Smooth muscle cell (in vitro differentiated cells): ENCODE measurements at regions not wholly inside any gene's neighbourhood (a gene's known extent, or its start where the extent isn't known, plus 50 kb on each side); places are given as distances from the start of the nearest gene placed in this dataset.
"Not testable (repeated sequence)": the region's sequence is repeated elsewhere in the genome, so short reads cannot be mapped to it uniquely, and the experiment has no call there.

Source experiments
- DNase-seq: peaks from one replicate; lab custom pipeline; 2025; ENCODE audit not compliant: unreplicated experiment; lab: John Stamatoyannopoulos, UW
- H2AFZ ChIP-seq: fragments of 200-600 bp; sonication (generic); 2 replicates; pipeline ENCODE4 v1.6.0; 2016; ENCODE audit warnings: antibody characterized with exemption, low read depth, mild to moderate bottlenecking
- H3F3A ChIP-seq: fragments of 200-600 bp; sonication (generic); 2 replicates; pipeline ENCODE4 v1.6.0; 2017; ENCODE audit warnings: antibody characterized with exemption, low read depth
- H3K27ac ChIP-seq: fragments of 200-600 bp; sonication (generic); 2 replicates; pipeline ENCODE4 v1.5.1; 2016; ENCODE audit warnings: low read depth, mild to moderate bottlenecking
- H3K27me3 ChIP-seq: fragments of 200-600 bp; sonication (generic); 2 replicates; pipeline ENCODE4 v1.6.1; 2016; ENCODE audit warnings: low read depth, mild to moderate bottlenecking
- H3K36me3 ChIP-seq: fragments of 200-600 bp; sonication (generic); 2 replicates; pipeline ENCODE4 v1.5.1; 2016; ENCODE audit warnings: low read depth
- H3K4me1 ChIP-seq: fragments of 200-600 bp; sonication (generic); 2 replicates; pipeline ENCODE4 v1.5.1; 2016; ENCODE audit warnings: low read depth
- H3K4me2 ChIP-seq: fragments of 200-600 bp; sonication (generic); 2 replicates; pipeline ENCODE4 v1.6.0; 2016; ENCODE audit warnings: mild to moderate bottlenecking
- H3K4me3 ChIP-seq: fragments of 200-600 bp; sonication (generic); 2 replicates; pipeline ENCODE4 v1.5.1; 2016; ENCODE audit warnings: mild to moderate bottlenecking
- H3K79me2 ChIP-seq: fragments of 200-600 bp; sonication (generic); 2 replicates; pipeline ENCODE4 v1.6.0; 2016; ENCODE audit warnings: low read depth, mild to moderate bottlenecking
- H3K9ac ChIP-seq: fragments of 200-600 bp; sonication (generic); 2 replicates; pipeline ENCODE4 v1.6.0; 2016; ENCODE audit warnings: low read depth
- H3K9me3 ChIP-seq: fragments of 200-600 bp; sonication (generic); replicated peaks from 2 replicates; pipeline ENCODE4 v1.5.1; 2016; ENCODE audit warnings: low read depth
- H4K20me1 ChIP-seq: fragments of 200-600 bp; sonication (generic); 2 replicates; pipeline ENCODE4 v1.6.0; 2016; ENCODE audit warnings: low read depth
- CTCF ChIP-seq: fragments of 200-600 bp; sonication (generic); IDR thresholded peaks from 2 replicates; pipeline ENCODE4 v1.5.1; 2017; ENCODE audit warnings: borderline replicate concordance, mild to moderate bottlenecking, antibody characterized with exemption; ENCODE audit not compliant: insufficient read depth, poor library complexity, severe bottlenecking
- WGBS: methylation state at CpG from one replicate; pipeline ENCODE4 v1.1.7; 2016; ENCODE audit warnings: low lambda C conversion rate; 5-methylcytosine and 5-hydroxymethylcytosine counted together

GRCh38 chr1:117301901-117302300 lies 65.3 kb upstream of the MAN1A2 start:
- Histone ChIP-seq H2AFZ (no peak overlapping the region), H3K27ac (no peak overlapping the region), H3K36me3 (no peaks in the 10 kb centered on the region), H3K9ac (no peak overlapping the region), H3K4me2 (no peak overlapping the region), H3K4me1 (no peaks in the 10 kb centered on the region), H3K79me2 (no peaks in the 10 kb centered on the region), H3K27me3 (no peaks in the 10 kb centered on the region), H4K20me1 (no peaks in the 10 kb centered on the region), H3K4me3 (no peak overlapping the region), H3K9me3 (no peaks in the 10 kb centered on the region), H3F3A (no peaks in the 10 kb centered on the region)
- no peak for TF ChIP-seq CTCF
- WGBS: 41% methylated on average over 1 of the region's 1 CpG
- no peak for DNase-seq

- H3K36me3 ChIP-seq, H3K79me2 ChIP-seq, H3K27ac ChIP-seq, H3K9me3 ChIP-seq, H2AFZ ChIP-seq, DNase-seq, H3K4me3 ChIP-seq, H3K9ac ChIP-seq, H4K20me1 ChIP-seq, H3F3A ChIP-seq, H3K4me2 ChIP-seq, H3K4me1 ChIP-seq, H3K27me3 ChIP-seq: not testable (repeated sequence)
- WGBS: 59% methylated on average over 6 of the region's 6 CpGs
Measured at GRCh38 chr1:117300183-117300582, 67.1 kb upstream of the MAN1A2 start.

GRCh38 chr1:117295001-117295400 lies 72.2 kb upstream of the MAN1A2 start:
- Histone ChIP-seq H3K9me3 (no peaks in the 10 kb centered on the region), H3K4me3 (no peak overlapping the region), H3K36me3 (no peaks in the 10 kb centered on the region), H2AFZ (no peak overlapping the region), H3K79me2 (no peaks in the 10 kb centered on the region), H3K4me1 (no peaks in the 10 kb centered on the region), H3F3A (no peaks in the 10 kb centered on the region), H3K27ac (no peak overlapping the region), H4K20me1 (no peaks in the 10 kb centered on the region), H3K4me2 (no peak overlapping the region), H3K9ac (no peak overlapping the region), H3K27me3 (no peaks in the 10 kb centered on the region)
- WGBS: 96% methylated on average over 2 of the region's 2 CpGs
- TF ChIP-seq CTCF: no peak
- no peak for DNase-seq

- H3K79me2 ChIP-seq: no peaks in the 10 kb centered on the region
- no peaks in the 10 kb centered on the region for H4K20me1 ChIP-seq
- no peaks in the 10 kb centered on the region for H3K27me3 ChIP-seq
- no peak for TF ChIP-seq CTCF
- no peaks in the 10 kb centered on the region for H3F3A ChIP-seq
- H3K36me3 ChIP-seq: no peaks in the 10 kb centered on the region
- H3K9ac ChIP-seq: no peak overlapping the region
- DNase-seq: no peak
- no peak overlapping the region for H3K27ac ChIP-seq
- no peaks in the 10 kb centered on the region for H3K4me1 ChIP-seq
- no peaks in the 10 kb centered on the region for H3K9me3 ChIP-seq
- no peak overlapping the region for H3K4me2 ChIP-seq
- no peak overlapping the region for H2AFZ ChIP-seq
- H3K4me3 ChIP-seq: no peak overlapping the region
Measured at GRCh38 chr1:117290890-117291289, 76.4 kb upstream of the MAN1A2 start.
